Heart right ventricle (tissue), 16 donors: ENCODE measurements at regions not wholly inside any gene's neighbourhood (a gene's known extent, or its start where the extent isn't known, plus 50 kb on each side); places are given as distances from the start of the nearest gene placed in this dataset.
"Not testable (repeated sequence)": the region's sequence is repeated elsewhere in the genome, so short reads cannot be mapped to it uniquely, and the experiment has no call there.

ENCODE experiments used
- ATAC-seq, 8 donors: fragments of 200-7000 bp; cut with Tn5 transposase; one replicate each; pipeline ENCODE4 v1.9.1; 2020; ENCODE audit warnings: mild to moderate bottlenecking in 8 of 8, moderate library complexity in 8 of 8, moderate number of reproducible peaks in 1 of 8
- DNase-seq, 2 donors: peaks; one replicate each; pipeline ENCODE4 v3.0.0-alpha.2; 2020
- H3K27ac ChIP-seq, 10 donors: fragments of 200-600 bp; sonication (generic) in 2 of 10; one replicate each; pipeline versions ENCODE4 v1.5.0 to v1.8.0; 2020 to 2022; ENCODE audit warnings: mild to moderate bottlenecking in 3 of 10
- H3K27me3 ChIP-seq, 7 donors: fragments of 200-600 bp; one replicate each; pipeline ENCODE4 v1.8.0; 2021 to 2022; ENCODE audit warnings: mild to moderate bottlenecking in 2 of 7
- H3K36me3 ChIP-seq, 9 donors: fragments of 200-600 bp; sonication (generic) in 1 of 9; one replicate each; pipeline versions ENCODE4 v1.5.0 to v1.8.0; 2020 to 2022; ENCODE audit warnings: mild to moderate bottlenecking in 2 of 9
- H3K4me1 ChIP-seq, 9 donors: fragments of 200-600 bp; sonication (generic) in 1 of 9; one replicate each; pipeline versions ENCODE4 v1.5.0 to v1.8.0; 2020 to 2022; ENCODE audit warnings: mild to moderate bottlenecking in 4 of 9
- H3K4me3 ChIP-seq, 10 donors: fragments of 200-600 bp; sonication (generic) in 2 of 10; one replicate each; pipeline versions ENCODE4 v1.5.0 to v1.8.0; 2020 to 2022; ENCODE audit warnings: mild to moderate bottlenecking in 7 of 10, moderate library complexity in 2 of 10
- H3K9me3 ChIP-seq, 11 donors: fragments of 200-600 bp in 10 of 11; sonication (generic) in 2 of 11; one replicate each; pipeline versions ENCODE4 v1.5.0 to v1.8.0; 2013 to 2022; ENCODE audit warnings: mild to moderate bottlenecking in 2 of 11, control low read depth in 1 of 11, moderate library complexity in 1 of 11
- CTCF ChIP-seq, 9 donors: fragments of 200-600 bp; sonication (generic) in 2 of 9; IDR thresholded peaks; one replicate each; pipeline versions ENCODE4 v1.5.0 to v1.8.0; 2021 to 2022; ENCODE audit warnings: antibody characterized with exemption in 9 of 9, mild to moderate bottlenecking in 5 of 9, moderate library complexity in 1 of 9
- WGBS, 2 donors: extraction: QIAGEN DNeasy Blood & Tissue Kit; methylation state at CpG; one replicate each; pipeline ENCODE4 v1.1.7; 2013; ENCODE audit warnings: inconsistent platforms in 1 of 2; 5-methylcytosine and 5-hydroxymethylcytosine counted together
- intact Hi-C, 10 donors: fragments of 100-400 bp; cut with DNase I; formaldehyde crosslinking; loops; one replicate each; pipeline versions ENCODE4 v1.11.1 to v1.14.2; 2022
- donor health status: Arrhythmogenic right ventricular cardiomyopathy.
- donor health status: ischemic (EF 13 %, LVEDD 7.1; RV severe dilation, severe dysfunction).
- donor health status: healthy with polysubstance abuse.
- donor health status: DM: no; HTN: yes; CAD: no.
- donor health status: DM: no; HTN: no; CAD: no.
- donor health status: ischemic (EF 25% LVEDD 6.9; RV normal size, moderate dysfunction).
- donor health status: ischemic (EF 25% LVEDD 5.7; RV mildly dilated, moderate dysfunction).
- donor health status: healthy.
- donor health status: DM: yes; HTN: yes; CAD: no.
- donor health status: Ischemic cardiomyopathy.
- donor health status: ischemic (EF 35%, LVEDD 5.7; RV mildly dilated, moderate dysfunction).
- donor health status: nonischemic (EF 11% LVEDD 7.7; RV severe dilation, severe dysfunction).
- donor health status: DM: yes; HTN: yes; CAD: no.
- donor health status: PGD.
- donor health status: ischemic (EF 29% LVEDD 5.4; RV normal size, mild dysfunction).
- donor health status: nonischemic (EF 23%, LVEDD 6.1; RV moderate dilation, normal function).

GRCh38 chr4:69026974-69027373, 69.3 kb upstream of the UGT2B7 start:
- H3K9me3 ChIP-seq: no peaks in the 10 kb centered on the region
- 69 to 72% methylated on average over 2 of the region's 2 CpGs for WGBS, 2 donors
- no peaks in the 10 kb centered on the region for H3K4me1 ChIP-seq
- H3K27me3 ChIP-seq: no peaks in the 10 kb centered on the region
- no peak overlapping the region for H3K27ac ChIP-seq
- no peaks in the 10 kb centered on the region for H3K36me3 ChIP-seq
- DNase-seq: no peak
- H3K4me3 ChIP-seq: no peak overlapping the region
- TF ChIP-seq CTCF (IDR thresholded peaks at IDR 0.05): no peak
- ATAC-seq: no peak
- intact Hi-C loops: no loop called here

- Histone ChIP-seq H3K9me3 (peaks cover 0 to 12% (median 0%) of the 10 kb centered on the region in 11 donors), H3K4me1 (no peaks in the 10 kb centered on the region), H3K36me3 (no peaks in the 10 kb centered on the region), H3K27ac (no peak overlapping the region), H3K27me3 (no peaks in the 10 kb centered on the region), H3K4me3 (no peak overlapping the region)
- 69 to 73% methylated on average over 4 of the region's 4 CpGs for WGBS, 2 donors
- ATAC-seq: no peak
- DNase-seq: no peak
- intact Hi-C loops: no loop called here
- no peak for TF ChIP-seq CTCF (IDR thresholded peaks at IDR 0.05)
Observed at GRCh38 chr4:69030326-69030725, 65.9 kb upstream of the UGT2B7 start.

GRCh38 chr4:69032847-69033638, 63.2 kb upstream of the UGT2B7 start:
- no peaks in the 10 kb centered on the region for H3K36me3 ChIP-seq
- peaks cover 0 to 19% (median 0%) of the 10 kb centered on the region in 11 donors for H3K9me3 ChIP-seq
- TF ChIP-seq CTCF (IDR thresholded peaks at IDR 0.05): no peak
- H3K4me3 ChIP-seq: no peak overlapping the region
- DNase-seq: no peak
- H3K27me3 ChIP-seq: no peaks in the 10 kb centered on the region
- no peaks in the 10 kb centered on the region for H3K4me1 ChIP-seq
- ATAC-seq: no peak
- 61 to 67% methylated on average over 2 of the region's 2 CpGs for WGBS, 2 donors
- H3K27ac ChIP-seq: no peak overlapping the region
- intact Hi-C loops: no loop called here

- DNase-seq, H3K27me3 ChIP-seq, intact Hi-C loops, H3K4me1 ChIP-seq, H3K27ac ChIP-seq, ATAC-seq, H3K36me3 ChIP-seq, H3K4me3 ChIP-seq: not testable (repeated sequence)
- H3K9me3 ChIP-seq: peaks cover 0 to 19% (median 0%) of the 10 kb centered on the region in 11 donors
- WGBS, 2 donors: 51 to 66% methylated on average over 3 of the region's 3 CpGs
Observed at GRCh38 chr4:69034315-69034740, 61.9 kb upstream of the UGT2B7 start.

GRCh38 chr4:69038582-69038981, 57.7 kb upstream of the UGT2B7 start:
- intact Hi-C loops: loop anchor here in 1 of 10 donors (5.0 kb wide), 1 partner anchor 1364 kb away; no protein-coding TSS in a partner anchor
- ATAC-seq: no peak
- no peak overlapping the region for H3K27ac ChIP-seq
- DNase-seq: no peak
- H3K27me3 ChIP-seq: no peaks in the 10 kb centered on the region
- TF ChIP-seq CTCF (IDR thresholded peaks at IDR 0.05): no peak
- H3K36me3 ChIP-seq: no peaks in the 10 kb centered on the region
- H3K4me1 ChIP-seq: no peaks in the 10 kb centered on the region
- WGBS, 2 donors: 41 to 42% methylated on average over 4 of the region's 4 CpGs
- peaks cover 0 to 19% (median 0%) of the 10 kb centered on the region in 11 donors for H3K9me3 ChIP-seq
- H3K4me3 ChIP-seq: no peak overlapping the region
